A172 (cell line): ENCODE measurements at regions not wholly inside any gene's neighbourhood (a gene's known extent, or its start where the extent isn't known, plus 50 kb on each side); places are given as distances from the start of the nearest gene placed in this dataset.
A peak's percentile ranks its signal among the peaks of the same experiment; 100 is the strongest.

ENCODE experiments used
- DNase-seq: peaks from one replicate; pipeline ENCODE4 v3.0.0-alpha.2; 2015; ENCODE audit warnings: low spot score

DNA sequence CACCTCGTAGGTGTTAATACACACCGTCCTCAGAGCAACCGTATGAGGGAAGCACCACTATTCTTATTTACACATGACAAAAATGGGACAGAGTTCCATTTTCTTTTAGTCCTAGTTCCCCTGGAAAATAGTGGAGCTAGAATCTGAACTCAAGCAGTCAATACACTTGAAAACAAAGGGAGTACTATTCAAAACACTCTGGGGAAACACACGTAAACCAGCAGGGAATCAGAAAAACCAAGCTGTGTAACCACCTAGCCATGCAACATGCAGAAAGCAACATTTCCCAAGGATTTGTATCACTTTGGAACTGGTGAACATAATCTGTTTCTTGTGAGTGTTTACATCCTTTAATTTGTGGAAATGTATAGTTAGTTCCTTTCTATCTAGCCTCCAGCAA is 208.2 kb downstream of the UBE2E3 start:
- no peak for DNase-seq

DNA sequence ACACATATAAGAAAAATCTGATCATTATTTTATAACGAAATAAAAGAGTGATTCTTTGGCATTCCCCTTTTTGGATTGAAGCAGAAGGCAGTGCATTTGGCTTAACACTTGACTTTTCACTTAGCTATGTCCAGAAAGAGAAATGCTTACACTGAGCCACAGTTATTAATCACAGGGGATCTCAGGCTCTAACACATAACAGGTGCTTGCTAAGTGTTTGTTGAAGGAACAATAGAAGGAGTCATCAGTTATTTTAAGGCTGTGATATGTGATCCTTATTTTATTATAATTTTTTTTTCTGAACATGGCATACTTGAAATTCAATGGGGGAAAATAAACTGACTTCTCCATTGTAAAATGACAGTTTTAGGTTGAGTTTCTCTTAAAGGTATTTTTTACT is 209.5 kb downstream of the UBE2E3 start:
- no peak for DNase-seq

DNA sequence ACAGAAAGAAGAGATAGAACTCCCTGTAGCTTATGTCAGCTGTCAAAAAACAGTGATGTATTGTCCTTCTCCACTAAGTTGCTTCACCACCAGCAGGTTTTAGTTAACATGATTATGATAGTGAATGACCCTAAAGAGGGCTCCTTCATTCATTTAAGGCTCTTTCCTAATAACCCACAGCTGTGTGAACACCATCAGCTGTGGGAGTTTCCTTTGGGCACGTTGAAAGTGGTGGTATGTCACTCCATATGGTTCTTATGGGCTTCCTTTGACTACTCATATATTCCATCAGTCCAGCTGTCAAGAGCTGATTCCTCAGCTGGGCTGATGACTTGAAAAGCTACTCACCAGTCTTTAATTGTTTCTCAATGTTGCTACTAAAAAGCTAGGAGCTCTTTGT is 210.3 kb downstream of the UBE2E3 start:
- DNase-seq, result no peak

DNA sequence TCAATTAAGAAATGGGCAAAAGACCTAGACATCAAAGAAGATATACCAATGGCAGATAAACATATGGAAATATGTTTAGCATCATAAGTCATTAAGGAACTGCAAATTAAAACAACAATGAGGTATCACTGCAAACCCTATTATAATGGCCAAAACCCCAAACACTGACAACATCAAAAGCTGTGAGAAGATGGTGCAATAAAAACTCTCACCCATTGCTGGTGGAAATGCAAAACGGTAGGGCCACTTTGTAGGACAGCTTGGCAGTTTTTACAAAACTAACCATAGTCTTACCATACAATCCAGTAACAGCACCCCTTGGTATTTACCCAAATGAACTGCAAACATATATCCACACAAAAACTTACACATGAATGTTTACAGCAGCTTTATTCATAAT is 213.1 kb downstream of the UBE2E3 start:
- no peak for DNase-seq

DNA sequence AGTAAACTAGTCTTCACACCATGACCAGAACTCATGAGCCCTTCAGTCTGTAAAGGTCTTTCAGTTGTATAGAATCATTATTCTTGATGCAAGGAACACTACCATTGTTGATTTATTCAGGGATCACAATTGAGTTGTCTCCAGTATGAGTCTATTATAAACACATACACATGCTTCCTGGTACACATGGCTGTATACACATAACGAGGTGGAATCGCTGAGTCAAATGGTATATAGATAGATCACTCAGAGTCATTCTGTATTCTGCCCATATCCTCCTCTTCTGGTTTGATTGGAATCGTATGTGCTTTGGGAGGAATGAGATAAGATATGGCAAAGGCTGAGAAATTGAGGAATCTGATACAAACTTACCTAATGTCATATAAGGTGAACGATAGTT is 216.0 kb downstream of the UBE2E3 start:
- no peak for DNase-seq

DNA sequence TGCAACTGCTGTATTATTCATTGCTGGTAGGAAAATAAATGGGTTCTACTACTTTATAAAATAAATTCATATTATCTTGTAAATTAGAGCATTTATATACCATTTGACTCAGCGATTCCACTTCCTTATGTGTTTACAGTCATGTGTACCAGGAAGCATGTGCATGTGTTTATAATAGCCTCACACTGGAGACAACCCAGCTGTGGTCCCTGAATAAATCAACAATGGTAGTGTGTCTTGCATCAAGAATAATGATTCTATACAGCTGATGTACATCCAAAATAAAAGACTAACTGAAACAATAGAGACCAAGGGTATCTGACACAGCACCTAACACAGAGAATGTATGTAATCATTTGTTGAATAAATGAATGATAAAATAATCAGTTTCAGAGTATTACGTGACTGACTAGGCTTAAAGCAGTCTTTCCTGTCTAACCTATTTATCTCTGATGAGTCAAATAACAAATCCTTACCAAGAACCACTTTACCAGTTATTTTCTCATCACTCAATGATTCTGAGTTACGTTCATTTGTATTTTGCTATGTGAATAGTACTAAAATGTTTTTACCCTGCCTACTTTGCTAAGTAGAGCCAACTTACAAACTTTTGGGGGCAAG is 216.8 kb downstream of the UBE2E3 start:
- DNase-seq, result no peak

DNA sequence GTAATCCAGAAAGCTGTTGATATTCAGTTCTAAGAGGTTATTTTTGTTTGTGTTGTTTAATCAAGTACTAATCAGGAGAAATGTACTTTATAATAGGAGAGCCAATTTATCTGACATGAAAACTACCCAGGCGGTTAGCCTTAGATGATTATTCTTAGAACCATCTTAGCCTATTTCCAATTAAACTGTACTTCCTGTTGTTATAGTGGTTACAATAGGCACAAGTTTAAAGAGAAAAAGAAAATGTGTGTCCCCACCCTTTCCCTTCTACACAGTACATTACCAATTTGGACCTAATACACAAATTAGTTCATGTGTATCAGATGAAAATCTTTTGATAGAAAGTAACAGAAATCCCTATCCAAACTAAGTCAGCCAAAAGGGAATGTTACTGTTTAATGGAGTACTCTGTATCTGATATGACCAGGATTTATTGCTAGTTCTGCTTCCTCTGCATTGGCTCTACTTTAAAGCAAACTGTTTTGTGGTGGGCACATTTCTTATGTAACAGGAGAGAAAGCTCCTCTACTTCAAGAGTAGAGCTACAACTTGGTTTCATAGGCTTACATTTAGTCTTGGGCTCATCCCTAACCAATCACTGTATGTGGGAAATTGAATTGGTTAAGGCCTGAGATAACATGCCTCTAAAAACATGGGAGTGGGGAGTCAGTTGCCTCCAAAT is 217.9 kb downstream of the UBE2E3 start:
- DNase-seq, result no peak

DNA sequence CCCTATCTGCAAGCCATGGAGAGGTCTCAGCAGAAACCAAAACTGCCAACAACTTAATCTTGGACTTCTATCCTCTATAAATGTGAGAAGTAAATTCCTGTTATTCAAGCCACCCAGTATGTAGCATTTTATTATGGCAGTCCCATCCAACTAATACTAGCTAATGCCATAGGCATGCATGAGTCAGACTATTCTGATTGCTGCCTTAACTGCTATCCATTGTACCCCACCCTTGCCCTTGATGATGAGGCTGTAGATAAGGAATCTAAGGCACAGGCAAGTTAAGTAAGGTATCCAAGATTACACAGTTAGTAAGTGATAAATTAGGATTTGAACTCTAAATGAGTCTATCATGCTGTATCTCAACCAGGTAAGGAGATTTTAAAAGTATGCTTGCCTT is 223.0 kb downstream of the UBE2E3 start:
- DNase-seq, result peak; percentile 97

DNA sequence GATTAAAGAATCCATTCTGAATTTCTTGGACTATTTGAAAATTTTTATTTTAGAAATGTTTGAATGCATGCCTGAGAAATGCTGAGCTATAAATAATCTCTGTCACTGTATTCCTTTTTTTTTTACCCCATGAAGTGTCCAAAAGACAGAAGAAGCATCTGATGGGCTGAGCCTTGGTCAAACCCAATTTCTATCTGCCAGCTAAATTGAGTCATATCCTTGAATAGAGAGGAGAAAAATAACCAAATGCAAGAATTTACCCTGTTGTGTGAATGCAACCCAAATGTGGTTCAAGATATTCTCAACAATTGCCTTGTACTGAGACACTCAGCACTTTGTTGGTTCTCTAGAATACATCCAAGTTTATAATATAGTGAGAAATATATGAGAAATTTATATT is 223.5 kb downstream of the UBE2E3 start:
- DNase-seq, result peak; percentile 38

DNA sequence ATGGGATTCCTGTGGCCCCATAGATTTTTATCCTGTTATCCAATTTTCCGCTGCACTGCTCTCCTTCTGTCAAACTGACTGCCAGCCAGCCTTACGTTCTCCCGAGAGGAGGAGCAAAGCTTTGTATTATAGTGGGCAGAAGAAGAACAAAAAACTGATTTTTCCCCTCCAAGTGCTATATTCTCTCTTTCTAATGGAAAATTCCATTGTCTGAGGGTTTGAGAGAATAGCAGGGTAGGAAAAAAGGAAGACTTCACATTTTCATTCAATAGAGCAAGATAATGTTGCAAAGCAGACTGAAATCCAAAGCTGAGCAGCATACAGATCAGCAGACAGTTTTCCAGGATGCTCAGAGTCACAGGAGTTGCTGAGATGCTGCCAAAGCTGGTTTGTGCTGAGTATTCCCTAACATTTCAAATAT is 238.0 kb downstream of the UBE2E3 start:
- DNase-seq, result no peak

DNA sequence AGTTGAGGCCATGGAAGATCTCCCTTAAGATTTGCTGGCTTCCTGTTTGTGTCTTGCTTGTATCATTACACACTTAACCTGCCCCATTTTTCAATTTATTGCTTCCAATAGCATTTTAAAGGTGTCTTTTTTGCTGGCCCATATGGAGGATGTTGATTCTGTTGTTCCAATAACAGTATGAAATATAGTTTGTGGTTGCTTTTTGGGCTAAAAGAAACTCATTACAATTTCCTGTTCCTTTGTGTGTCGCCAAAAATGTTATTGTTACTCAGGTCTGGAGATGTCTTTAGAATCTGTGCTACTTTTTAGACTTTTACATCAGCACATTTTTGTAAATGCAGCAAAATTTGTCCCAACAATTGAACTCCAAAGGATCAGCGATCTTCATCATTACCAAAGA is 234.0 kb upstream of the ITGA4 start:
- DNase-seq, result no peak

DNA sequence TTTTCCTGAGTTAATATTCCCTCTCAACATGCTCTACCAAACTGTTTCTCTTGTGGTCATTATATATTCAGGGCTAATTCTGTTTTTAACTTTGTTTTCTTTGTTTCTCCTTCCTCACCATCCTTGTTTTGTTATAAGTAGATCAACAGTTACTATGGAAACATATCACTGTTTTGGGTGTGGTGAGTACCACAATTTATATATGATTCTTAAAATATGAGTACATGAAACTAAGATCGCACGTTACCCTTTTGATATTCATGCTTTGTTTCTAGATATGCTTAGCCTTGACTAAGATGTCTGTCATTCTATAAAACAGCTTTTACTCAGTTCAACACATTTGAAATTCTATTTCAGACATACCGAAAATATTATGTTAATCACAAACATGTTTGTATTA is 232.3 kb upstream of the ITGA4 start:
- DNase-seq, result no peak

DNA sequence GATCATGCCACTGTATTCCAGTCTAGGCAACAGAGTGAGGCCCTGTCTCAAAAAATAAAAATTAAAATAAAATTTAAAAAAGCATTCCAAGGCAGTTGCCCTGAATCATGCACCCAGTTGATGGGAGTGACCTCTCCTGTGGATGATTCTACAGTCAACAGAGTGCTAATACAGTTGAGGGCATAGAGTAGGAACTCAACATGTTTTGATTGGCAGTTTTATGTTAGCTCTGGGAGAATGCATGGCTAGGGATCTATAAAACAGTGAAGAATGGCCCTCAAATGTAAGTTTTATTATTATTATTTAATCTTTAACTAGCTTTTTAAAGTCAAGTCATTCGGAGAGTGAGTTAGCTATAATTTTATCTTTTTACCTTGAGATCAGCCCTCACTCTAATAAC is 228.5 kb upstream of the ITGA4 start:
- DNase-seq, result no peak

DNA sequence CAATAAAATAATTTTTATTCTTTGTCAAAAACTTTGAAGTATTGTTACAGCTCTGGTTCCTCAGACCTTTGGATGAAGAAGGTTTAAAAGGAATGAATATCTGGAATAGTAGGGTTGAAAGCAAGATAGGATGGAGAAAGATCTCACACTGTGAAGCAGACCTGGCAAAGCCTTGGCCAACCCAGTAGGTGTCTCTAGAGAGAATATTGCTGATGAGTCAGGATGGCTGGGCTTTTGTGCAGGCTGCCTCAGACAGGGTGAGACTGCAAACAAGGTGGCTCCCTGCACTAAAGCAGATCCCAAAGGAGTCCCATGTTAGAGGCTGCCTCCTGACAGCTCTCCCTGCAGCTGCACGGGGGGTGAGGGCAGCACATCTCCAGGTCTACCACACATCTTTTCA is 226.0 kb upstream of the ITGA4 start:
- DNase-seq, result no peak

DNA sequence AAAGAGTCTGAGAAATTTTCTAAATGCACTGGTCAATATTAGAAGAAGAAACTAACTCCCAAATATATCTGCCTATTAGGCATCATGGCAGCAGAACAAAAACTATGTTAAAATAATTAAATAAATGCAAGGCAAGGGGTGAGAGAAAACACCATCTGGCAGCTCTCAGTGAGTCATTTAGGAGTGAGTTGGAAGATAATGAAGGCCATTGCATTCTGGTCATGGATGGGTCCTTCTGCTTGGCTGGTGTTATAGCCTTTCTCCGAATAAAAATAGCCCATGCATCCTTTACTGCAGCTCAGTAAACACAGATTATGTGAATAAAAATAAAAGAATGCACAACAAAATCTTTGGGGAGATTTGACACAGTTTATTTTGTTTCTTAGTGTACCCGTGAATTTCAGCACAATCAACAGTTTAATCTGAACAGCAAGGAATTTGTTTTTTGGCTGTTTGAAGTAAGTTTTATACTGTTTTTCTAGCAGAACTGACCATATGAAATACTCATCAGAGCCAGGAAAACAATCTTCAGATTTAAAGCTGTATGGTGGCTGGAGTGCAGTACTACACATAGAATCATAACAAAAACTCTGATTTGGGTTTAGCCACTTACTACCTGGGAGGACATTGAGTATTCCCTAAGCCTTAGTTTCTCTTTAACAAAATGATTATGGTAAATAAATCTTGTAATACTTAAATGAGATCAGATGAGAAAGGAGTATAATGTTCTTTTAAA is 225.1 kb upstream of the ITGA4 start:
- no peak for DNase-seq

DNA sequence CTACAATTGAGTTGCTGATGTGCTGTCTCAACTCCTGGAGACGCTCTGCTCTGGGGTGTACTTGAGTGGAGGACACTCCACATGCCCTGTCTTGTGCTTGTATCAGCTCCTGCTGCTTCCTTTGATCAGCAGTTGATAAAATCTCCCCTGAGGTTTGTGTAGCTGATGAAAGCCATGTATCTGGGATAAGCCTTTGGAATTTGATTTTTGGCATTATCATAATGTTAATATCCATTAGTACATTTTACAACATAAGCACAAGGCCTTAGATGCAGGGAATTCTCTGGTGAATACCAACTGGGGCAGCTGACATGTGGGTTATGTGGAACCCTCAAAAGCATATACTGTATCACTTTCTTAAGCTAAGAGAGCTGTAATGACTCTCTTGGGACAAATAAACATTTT is 222.7 kb upstream of the ITGA4 start:
- no peak for DNase-seq

DNA sequence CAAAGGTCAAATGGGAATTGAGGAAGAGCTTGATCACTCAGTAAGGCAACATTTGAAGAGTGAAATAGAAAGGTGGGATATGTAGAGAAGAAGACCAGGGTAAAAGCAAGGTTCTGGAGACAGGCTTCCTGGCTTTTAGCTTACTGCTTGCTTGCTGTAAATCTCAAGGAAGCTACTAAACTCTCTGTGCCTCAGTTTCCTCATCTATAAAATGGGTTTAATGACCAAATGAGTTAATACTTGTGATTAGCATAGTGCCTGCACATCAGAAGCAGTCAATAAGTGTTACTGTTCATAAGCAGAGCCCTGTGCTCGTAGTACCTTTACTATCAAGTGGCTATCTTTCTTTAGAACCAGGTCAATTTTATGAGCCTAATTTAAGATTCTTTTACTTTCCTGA is 222.2 kb upstream of the ITGA4 start:
- no peak for DNase-seq

DNA sequence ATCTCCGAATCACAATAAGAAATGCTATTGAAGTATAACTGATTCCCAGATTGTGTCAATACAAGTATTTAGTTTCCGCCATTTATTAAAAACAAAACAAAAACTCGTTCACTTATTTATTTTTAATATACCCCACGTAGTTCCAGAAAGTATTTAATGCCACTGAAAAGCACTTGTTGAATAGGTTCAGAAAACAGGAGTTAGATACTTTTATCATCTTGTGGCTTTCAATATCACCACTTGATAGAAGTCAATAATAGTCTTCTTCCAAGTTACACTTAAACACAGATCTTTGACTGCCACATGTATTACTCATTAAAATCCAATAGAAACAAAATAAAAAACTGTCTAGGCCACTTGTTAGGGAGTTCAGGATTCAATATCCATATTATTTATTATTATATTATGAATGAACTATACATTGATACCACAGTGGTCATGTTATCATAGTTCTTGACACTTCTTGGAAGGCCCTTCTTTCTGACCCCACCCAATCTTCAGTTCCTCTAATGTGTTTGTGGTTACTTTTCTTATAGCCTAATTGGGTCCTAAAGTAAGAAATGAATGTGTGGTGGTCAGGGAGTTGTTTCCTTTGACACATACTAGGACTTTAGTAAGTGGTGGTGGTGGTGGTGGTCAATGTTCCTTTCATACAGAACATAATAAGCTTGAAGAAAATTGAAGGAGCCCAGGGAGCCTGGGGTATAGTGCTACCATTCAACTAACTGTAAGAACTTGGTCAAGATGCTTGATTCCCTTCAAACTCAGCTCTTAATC is 221.3 kb upstream of the ITGA4 start:
- DNase-seq, result no peak

DNA sequence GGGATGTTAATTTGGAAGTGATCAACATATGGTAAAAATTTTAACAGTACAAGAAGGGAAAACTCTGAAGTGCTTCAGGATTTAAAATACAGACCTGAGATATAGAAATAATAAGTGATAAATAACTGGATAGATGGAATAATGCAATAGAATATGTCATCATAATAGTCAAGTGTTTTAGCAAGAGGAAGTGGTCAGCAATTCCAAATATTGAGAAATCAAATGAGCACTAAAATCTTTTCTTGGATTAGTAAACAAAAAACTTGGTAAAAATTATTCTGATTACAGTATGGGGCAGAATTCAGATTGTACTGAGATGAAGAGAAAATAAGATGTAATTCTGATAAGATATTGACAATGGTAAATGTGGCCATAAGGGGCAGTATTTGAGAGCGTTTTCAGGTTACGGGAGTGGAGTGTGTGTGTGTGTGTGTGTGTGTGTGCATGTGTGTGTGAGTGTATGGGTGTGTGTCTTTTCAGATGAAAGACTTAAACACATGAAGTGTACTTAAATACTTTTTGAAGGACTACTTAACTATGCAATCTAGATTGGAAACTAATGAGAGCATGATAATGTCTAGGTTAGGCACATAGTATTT is 217.9 kb upstream of the ITGA4 start:
- DNase-seq, result no peak

DNA sequence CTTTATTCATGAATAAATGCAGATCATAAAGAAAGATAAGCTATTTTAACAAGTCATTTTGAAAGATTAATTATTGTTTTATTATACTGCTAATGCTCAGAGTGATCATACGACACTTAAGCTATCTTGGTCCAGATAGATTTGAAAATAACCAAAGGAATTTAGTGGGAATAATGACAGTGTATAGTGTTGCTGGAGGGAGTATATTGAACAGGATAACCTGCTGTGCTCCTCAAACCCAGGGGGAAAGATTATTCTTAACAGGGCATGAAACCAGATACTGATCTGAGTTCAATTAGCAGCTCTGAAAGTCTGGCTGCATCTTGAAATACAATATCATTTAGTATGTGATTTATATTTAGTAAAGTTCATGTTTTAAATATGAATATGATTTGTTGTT is 216.3 kb upstream of the ITGA4 start:
- no peak for DNase-seq

DNA sequence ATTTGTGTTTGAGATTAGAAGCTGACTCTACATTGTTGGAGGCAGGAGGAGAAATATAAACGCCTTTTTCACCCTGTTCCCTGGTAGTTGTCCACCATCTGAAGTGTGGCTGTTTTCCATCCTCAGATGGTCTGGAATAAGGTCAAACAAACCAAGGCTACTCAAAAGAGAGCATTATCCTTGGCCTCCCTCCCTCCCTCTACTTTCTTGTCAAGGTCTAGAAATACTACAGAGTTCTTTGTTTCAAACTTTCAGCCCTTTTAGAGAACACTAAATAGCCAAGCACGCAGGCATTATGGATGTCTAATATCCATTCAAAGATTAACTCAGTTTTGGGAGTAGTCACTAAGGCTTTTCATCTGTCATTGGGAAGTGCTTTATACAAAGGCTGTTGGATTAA is 215.8 kb upstream of the ITGA4 start:
- no peak for DNase-seq

DNA sequence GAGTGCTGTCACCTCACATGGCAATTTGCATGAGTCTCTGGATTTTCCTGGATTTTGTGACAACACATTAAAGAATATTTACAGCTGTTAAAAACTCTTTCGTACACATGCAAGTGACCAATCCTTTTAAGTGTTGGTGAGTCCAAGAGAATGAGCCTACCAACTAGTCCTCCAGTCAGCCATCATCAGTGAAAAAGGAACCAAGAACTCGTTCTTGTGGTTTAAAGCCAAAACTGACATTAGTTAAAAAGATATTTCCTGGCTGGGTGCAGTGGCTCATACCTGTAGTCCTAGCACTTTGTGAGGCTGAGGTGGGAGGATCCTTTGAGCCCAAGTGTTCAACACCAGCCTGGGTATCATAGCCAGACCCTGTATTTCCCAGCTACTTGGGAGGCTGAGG is 215.4 kb upstream of the ITGA4 start:
- no peak for DNase-seq
